GM12892 (cell line): ENCODE measurements at regions not wholly inside any gene's neighbourhood (a gene's known extent, or its start where the extent isn't known, plus 50 kb on each side); places are given as distances from the start of the nearest gene placed in this dataset.
"Not testable (repeated sequence)": the region's sequence is repeated elsewhere in the genome, so short reads cannot be mapped to it uniquely, and the experiment has no call there.

ENCODE experiments used
- DNase-seq: peaks from one replicate; pipeline ENCODE4 v3.0.0; 2011; ENCODE audit not compliant: insufficient read length
- FAIRE-seq: peaks from 2 replicates; lab custom pipeline; 2011; peaks lifted over from hg19 to GRCh38; lab: Jason Lieb, UNC
- POLR2A ChIP-seq: IDR thresholded peaks from 2 replicates; pipeline ENCODE4 v1.6.1; 2011; ENCODE audit warnings: low read depth, low read length, control low read depth
- POLR2AphosphoS5 ChIP-seq: IDR thresholded peaks from 2 replicates; pipeline ENCODE4 v1.6.1; 2011; ENCODE audit warnings: low read depth, low read length, control low read depth
- TAF1 ChIP-seq: IDR thresholded peaks from 2 replicates; pipeline ENCODE4 v1.6.1; 2011; ENCODE audit warnings: low read depth, mild to moderate bottlenecking, control low read depth, low read length, borderline replicate concordance

GRCh38 chr7:136392856-136393255 is 415.7 kb upstream of the MTPN start:
- no peak for TF ChIP-seq POLR2AphosphoS5
- no peak for TF ChIP-seq POLR2A
- TF ChIP-seq TAF1: no peak
- no peak for DNase-seq
- no peak for FAIRE-seq

GRCh38 chr7:136391371-136391770 is 414.2 kb upstream of the MTPN start:
- TF ChIP-seq TAF1 (no peak), POLR2AphosphoS5 (no peak), POLR2A (no peak)
- FAIRE-seq (no peak), DNase-seq (no peak)

- no peak for DNase-seq
- TF ChIP-seq POLR2A: no peak
- no peak for TF ChIP-seq POLR2AphosphoS5
- TF ChIP-seq TAF1: no peak
- FAIRE-seq: no peak
Measured at GRCh38 chr7:136389933-136390332, 412.8 kb upstream of the MTPN start.

GRCh38 chr7:136386876-136387275 is 409.7 kb upstream of the MTPN start:
- FAIRE-seq (no peak), DNase-seq (no peak)
- TF ChIP-seq POLR2A (no peak), TAF1 (no peak), POLR2AphosphoS5 (no peak)

- FAIRE-seq, DNase-seq: not testable (repeated sequence)
Measured at GRCh38 chr7:136371409-136371808, 394.2 kb upstream of the MTPN start.

GRCh38 chr7:136370137-136370536 is 393.0 kb upstream of the MTPN start:
- no peak for TF ChIP-seq TAF1
- no peak for TF ChIP-seq POLR2AphosphoS5
- no peak for TF ChIP-seq POLR2A
- FAIRE-seq: no peak
- DNase-seq: no peak

GRCh38 chr7:136369225-136369624 is 392.1 kb upstream of the MTPN start:
- no peak for TF ChIP-seq POLR2A
- no peak for TF ChIP-seq TAF1
- no peak for TF ChIP-seq POLR2AphosphoS5
- no peak for DNase-seq
- FAIRE-seq: no peak

- DNase-seq: no peak
- FAIRE-seq: peak; percentile 48
- TF ChIP-seq POLR2A (no peak), TAF1 (no peak), POLR2AphosphoS5 (no peak)
Measured at GRCh38 chr7:136359333-136359903, 382.3 kb upstream of the MTPN start.

- DNase-seq (no peak), FAIRE-seq (no peak)
- TF ChIP-seq POLR2AphosphoS5: no peak
- no peak for TF ChIP-seq TAF1
- no peak for TF ChIP-seq POLR2A
Measured at GRCh38 chr7:136353287-136353686, 376.1 kb upstream of the MTPN start.

GRCh38 chr7:136348542-136349192 is 371.5 kb upstream of the MTPN start:
- TF ChIP-seq POLR2A (no peak), TAF1 (no peak), POLR2AphosphoS5 (no peak)
- DNase-seq: no peak
- no peak for FAIRE-seq

- FAIRE-seq (no peak), DNase-seq (no peak)
- TF ChIP-seq POLR2A (no peak), POLR2AphosphoS5 (no peak), TAF1 (no peak)
Measured at GRCh38 chr7:136348142-136348541, 371.0 kb upstream of the MTPN start.

- FAIRE-seq: no peak
- no peak for DNase-seq
- TF ChIP-seq POLR2A (no peak), TAF1 (no peak), POLR2AphosphoS5 (no peak)
Measured at GRCh38 chr7:136347488-136347887, 370.3 kb upstream of the MTPN start.

GRCh38 chr7:136342251-136342650 is 365.1 kb upstream of the MTPN start:
- FAIRE-seq: no peak
- no peak for DNase-seq
- TF ChIP-seq POLR2A (no peak), POLR2AphosphoS5 (no peak), TAF1 (no peak)
